K562 (cell line): ENCODE measurements at regions not wholly inside any gene's neighbourhood (a gene's known extent, or its start where the extent isn't known, plus 50 kb on each side); places are given as distances from the start of the nearest gene placed in this dataset.

ENCODE experiments used
- CBX2 ChIP-seq: fragments of 200-600 bp; sonication (generic); IDR thresholded peaks from one replicate; pipeline ENCODE4 v1.6.1; 2012; ENCODE audit warnings: mild to moderate bottlenecking, low read length, inconsistent platforms; ENCODE audit not compliant: insufficient read depth, poor library complexity, severe bottlenecking
- CTBP1 ChIP-seq: fragments of 450-650 bp; IDR thresholded peaks from 2 replicates; pipeline ENCODE4 v1.6.1; 2016; ENCODE audit warnings: borderline replicate concordance
- DDX20 ChIP-seq: fragments of 450-650 bp; IDR thresholded peaks from 2 replicates; pipeline ENCODE4 v1.6.1; 2016; ENCODE audit warnings: missing genetic modification characterization, low read depth, mild to moderate bottlenecking, missing compliant biosample characterization, moderate library complexity
- HIVEP1 ChIP-seq: fragments of 250-450 bp; sonication (Bioruptor Pico); IDR thresholded peaks from 2 replicates; pipeline ENCODE4 v1.4.0; 2020; ENCODE audit warnings: mild to moderate bottlenecking
- SOX6 ChIP-seq: fragments of 450-650 bp; IDR thresholded peaks from 2 replicates; pipeline ENCODE4 v1.6.1; 2014; ENCODE audit warnings: mild to moderate bottlenecking
- TBP ChIP-seq: optimal IDR thresholded peaks from 2 replicates; pipeline ENCODE3; 2011; ENCODE audit warnings: low read depth, low read length, improper control_type of control experiment
- TGIF2 ChIP-seq: sonication (generic); formaldehyde crosslinking; IDR thresholded peaks from 2 replicates; pipeline ENCODE4 v1.8.1; 2022; ENCODE audit warnings: mild to moderate bottlenecking, missing genetic modification reagents, moderate library complexity
- U2AF1 ChIP-seq: fragments of 200-400 bp; formaldehyde crosslinking; optimal IDR thresholded peaks from 2 replicates; pipeline ENCODE3; 2017; ENCODE audit warnings: mild to moderate bottlenecking, low read depth, low read length, moderate library complexity
- ZNF407 ChIP-seq: fragments of 450-650 bp; IDR thresholded peaks from 2 replicates; pipeline ENCODE4 v1.6.1; 2016; ENCODE audit warnings: low read depth
- ZNF41 ChIP-seq: fragments of 250-450 bp; sonication (Bioruptor Pico); conservative IDR thresholded peaks from 2 replicates; pipeline ENCODE4 v1.4.0; 2020; ENCODE audit warnings: mild to moderate bottlenecking
- TF ChIP-seq, protein P1 (sequence below), 3 experiments: fragments of 200-800 bp in 1 of 3; fragments of 250-450 bp in 1 of 3; fragments of 450-650 bp in 1 of 3; sonication (Bioruptor Pico) in 1 of 3; sonication (Bioruptor generic) in 1 of 3; formaldehyde crosslinking in 1 of 3; IDR thresholded peaks; 2 replicates each; pipeline versions ENCODE4 v1.6.1 to v1.8.0; 2016 to 2022; ENCODE audit warnings: mild to moderate bottlenecking in 2 of 3, missing genetic modification characterization in 2 of 3, missing compliant biosample characterization in 1 of 3, moderate library complexity in 1 of 3
- TF ChIP-seq, protein P2 (sequence below): fragments of 450-650 bp; IDR thresholded peaks from 2 replicates; pipeline ENCODE4 v1.7.1; 2018; ENCODE audit warnings: mild to moderate bottlenecking, low read depth; ENCODE audit not compliant: partially characterized antibody

DNA sequence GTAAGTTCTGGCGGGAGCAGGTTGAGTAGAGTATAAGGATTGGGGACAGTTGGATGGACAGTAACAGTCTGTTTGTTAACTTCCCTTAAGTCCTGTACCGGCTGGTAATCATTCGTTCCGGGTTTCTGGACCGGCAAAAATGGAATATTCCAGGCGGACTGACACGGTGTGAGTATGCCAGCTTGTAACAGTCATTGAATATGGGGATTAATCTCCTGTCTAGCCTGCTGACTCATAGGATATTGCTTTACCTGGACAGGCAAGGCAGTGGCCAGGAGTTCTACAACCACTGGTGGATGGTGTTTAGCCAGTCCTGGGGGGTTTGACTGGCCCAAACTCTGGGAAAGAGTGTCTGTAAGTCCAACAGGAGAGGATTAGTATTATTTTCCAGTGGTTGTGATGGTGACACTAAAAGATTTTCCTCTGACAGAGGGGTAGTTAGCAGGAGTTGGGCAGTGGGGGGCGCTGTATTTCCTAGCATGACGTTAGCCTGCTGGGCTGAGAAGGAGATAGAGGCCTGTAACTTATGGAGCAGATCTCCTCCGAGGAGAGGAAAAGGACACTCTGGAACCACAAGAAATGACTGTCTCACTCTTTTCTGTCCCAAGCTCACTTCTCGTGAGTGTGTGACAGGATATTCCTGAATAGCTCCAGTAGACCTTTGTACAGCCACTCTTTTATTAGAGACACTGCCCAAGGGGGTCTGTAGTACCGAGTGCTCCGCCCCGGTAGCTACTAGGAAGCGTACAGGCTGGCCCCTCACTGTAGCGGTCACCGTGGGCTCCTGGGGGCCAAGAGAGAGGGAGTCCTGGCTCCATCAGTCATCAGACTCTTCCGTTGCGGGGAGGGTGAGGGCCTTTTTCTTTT is 152.2 kb downstream of the TRIM27 start (continued):
- TF ChIP-seq, protein P1, sequence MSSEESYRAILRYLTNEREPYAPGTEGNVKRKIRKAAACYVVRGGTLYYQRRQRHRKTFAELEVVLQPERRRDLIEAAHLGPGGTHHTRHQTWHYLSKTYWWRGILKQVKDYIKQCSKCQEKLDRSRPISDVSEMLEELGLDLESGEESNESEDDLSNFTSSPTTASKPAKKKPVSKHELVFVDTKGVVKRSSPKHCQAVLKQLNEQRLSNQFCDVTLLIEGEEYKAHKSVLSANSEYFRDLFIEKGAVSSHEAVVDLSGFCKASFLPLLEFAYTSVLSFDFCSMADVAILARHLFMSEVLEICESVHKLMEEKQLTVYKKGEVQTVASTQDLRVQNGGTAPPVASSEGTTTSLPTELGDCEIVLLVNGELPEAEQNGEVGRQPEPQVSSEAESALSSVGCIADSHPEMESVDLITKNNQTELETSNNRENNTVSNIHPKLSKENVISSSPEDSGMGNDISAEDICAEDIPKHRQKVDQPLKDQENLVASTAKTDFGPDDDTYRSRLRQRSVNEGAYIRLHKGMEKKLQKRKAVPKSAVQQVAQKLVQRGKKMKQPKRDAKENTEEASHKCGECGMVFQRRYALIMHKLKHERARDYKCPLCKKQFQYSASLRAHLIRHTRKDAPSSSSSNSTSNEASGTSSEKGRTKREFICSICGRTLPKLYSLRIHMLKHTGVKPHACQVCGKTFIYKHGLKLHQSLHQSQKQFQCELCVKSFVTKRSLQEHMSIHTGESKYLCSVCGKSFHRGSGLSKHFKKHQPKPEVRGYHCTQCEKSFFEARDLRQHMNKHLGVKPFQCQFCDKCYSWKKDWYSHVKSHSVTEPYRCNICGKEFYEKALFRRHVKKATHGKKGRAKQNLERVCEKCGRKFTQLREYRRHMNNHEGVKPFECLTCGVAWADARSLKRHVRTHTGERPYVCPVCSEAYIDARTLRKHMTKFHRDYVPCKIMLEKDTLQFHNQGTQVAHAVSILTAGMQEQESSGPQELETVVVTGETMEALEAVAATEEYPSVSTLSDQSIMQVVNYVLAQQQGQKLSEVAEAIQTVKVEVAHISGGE (CRISPR knock-in tag; IDR thresholded peaks at IDR 0.05), result no peak
- TF ChIP-seq ZNF407 (no peak), SOX6 (peak; percentile 45; the same call in 1 of the 2 replicates), DDX20 (tag) (no peak), ZNF41 (no peak), CBX2 (no peak), U2AF1 (no peak), TBP (peak; percentile 10), HIVEP1 (CRISPR knock-in tag) (no peak), TGIF2 (CRISPR knock-in tag) (no peak), CTBP1 (peak; percentile 50; the same call in 1 of the 2 replicates)
- TF ChIP-seq, protein P2, sequence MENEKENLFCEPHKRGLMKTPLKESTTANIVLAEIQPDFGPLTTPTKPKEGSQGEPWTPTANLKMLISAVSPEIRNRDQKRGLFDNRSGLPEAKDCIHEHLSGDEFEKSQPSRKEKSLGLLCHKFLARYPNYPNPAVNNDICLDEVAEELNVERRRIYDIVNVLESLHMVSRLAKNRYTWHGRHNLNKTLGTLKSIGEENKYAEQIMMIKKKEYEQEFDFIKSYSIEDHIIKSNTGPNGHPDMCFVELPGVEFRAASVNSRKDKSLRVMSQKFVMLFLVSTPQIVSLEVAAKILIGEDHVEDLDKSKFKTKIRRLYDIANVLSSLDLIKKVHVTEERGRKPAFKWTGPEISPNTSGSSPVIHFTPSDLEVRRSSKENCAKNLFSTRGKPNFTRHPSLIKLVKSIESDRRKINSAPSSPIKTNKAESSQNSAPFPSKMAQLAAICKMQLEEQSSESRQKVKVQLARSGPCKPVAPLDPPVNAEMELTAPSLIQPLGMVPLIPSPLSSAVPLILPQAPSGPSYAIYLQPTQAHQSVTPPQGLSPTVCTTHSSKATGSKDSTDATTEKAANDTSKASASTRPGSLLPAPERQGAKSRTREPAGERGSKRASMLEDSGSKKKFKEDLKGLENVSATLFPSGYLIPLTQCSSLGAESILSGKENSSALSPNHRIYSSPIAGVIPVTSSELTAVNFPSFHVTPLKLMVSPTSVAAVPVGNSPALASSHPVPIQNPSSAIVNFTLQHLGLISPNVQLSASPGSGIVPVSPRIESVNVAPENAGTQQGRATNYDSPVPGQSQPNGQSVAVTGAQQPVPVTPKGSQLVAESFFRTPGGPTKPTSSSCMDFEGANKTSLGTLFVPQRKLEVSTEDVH, result peak; percentile 30
